ENCODE measurements at regions not wholly inside any gene's neighbourhood (a gene's known extent, or its start where the extent isn't known, plus 50 kb on each side); places are given as distances from the start of the nearest gene placed in this dataset.

DNA sequence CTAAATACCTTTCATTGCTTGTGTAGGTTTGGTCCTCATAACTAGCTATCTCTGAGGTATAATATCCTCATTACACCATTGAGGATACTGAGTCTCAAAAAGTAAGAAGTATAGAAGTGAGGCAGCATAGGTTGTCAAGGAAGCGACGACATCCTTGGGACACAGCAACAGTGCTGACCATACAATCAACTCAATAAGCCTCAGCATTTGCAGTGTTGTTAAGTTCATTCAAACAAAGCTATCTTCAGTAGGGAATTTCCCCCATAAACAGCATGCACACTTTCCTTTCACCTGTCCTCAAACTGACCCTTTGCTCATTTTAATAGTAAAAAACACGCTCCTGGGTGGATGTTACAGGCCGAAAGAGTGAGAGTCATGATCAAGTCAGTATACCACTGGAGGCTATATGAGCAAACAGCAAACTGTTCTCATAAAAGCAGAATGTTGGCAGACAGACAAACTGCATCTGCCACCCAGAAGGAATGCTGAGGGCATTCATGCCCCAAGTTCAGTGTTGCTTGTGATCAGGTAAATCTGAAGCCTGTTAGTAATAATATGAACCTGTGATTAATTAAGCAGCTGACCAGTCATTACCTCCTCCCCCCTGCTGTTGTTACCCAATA, 756.2 kb upstream of the TENM4 start:
- dilution Hi-C loops (cut with MboI; ENCODE audit: extremely low pct_ligation_motif_present, low sequenced_read_pairs) = no loop called here
- no peak overlapping the region for H3K27ac ChIP-seq (ENCODE audit: insufficient read depth, low read depth, low read length)
- CTCF ChIA-PET = no interaction called here
- H3K36me3 ChIP-seq (ENCODE audit: control insufficient read depth in 2 of 2, extremely low read depth in 1 of 2, insufficient read depth in 2 of 2, low read length in 2 of 2) = no peaks in the 10 kb centered on the region
- H2AFZ ChIP-seq (ENCODE audit: low read depth, low read length) = no peak overlapping the region
- BruUV-seq (replicated peaks) = no TSS peak
- FAIRE-seq (no peak), DNase-seq (ENCODE audit: low read depth, low spot score) (no peak)
- no peak overlapping the region for H3K9ac ChIP-seq (replicated peaks; ENCODE audit: extremely low read depth, insufficient read depth, low read length)
- no peaks in the 10 kb centered on the region for H3K27me3 ChIP-seq (ENCODE audit: control insufficient read depth in 2 of 2, insufficient read depth in 2 of 2, low read length in 2 of 2)
- no peak overlapping the region for H3K4me3 ChIP-seq (replicated peaks in 1 of 3; ENCODE audit: insufficient read depth in 1 of 3, low read depth in 1 of 3, low read length in 3 of 3)
- no peaks in the 10 kb centered on the region for H4K20me1 ChIP-seq (replicated peaks; ENCODE audit: control insufficient read depth, extremely low read depth, insufficient read depth, low read length)
- TF ChIP-seq EZH2 (IDR thresholded peaks at IDR 0.05; ENCODE audit: borderline replicate concordance, low read depth, low read length, severe bottlenecking) (no peak), GATA2 (IDR thresholded peaks at IDR 0.05; ENCODE audit: insufficient read depth, insufficient read length, low read depth, low read length) (no peak), JUN (IDR thresholded peaks at IDR 0.05; ENCODE audit: borderline replicate concordance, insufficient read depth, insufficient read length, low read depth) (no peak)
- TF ChIP-seq, protein P1, sequence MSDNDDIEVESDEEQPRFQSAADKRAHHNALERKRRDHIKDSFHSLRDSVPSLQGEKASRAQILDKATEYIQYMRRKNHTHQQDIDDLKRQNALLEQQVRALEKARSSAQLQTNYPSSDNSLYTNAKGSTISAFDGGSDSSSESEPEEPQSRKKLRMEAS (IDR thresholded peaks at IDR 0.05; ENCODE audit: insufficient read depth, insufficient read length) = no peak
- intact Hi-C loops (cut with micrococcal nuclease) = no loop called here
- H3K9me3 ChIP-seq (replicated peaks; ENCODE audit: control insufficient read depth, insufficient read depth, low read length) = no peaks in the 10 kb centered on the region
- POLR2A ChIA-PET = no interaction called here
- no peaks in the 10 kb centered on the region for H3K9me1 ChIP-seq (replicated peaks; ENCODE audit: control insufficient read depth, extremely low read depth, insufficient read depth, low read length)
- no peaks in the 10 kb centered on the region for H3K4me1 ChIP-seq (ENCODE audit: control insufficient read depth, extremely low read depth, insufficient read depth, low read length)
- H3K79me2 ChIP-seq (ENCODE audit: control insufficient read depth, insufficient read depth, low read length) = no peaks in the 10 kb centered on the region
- no peak overlapping the region for H3K4me2 ChIP-seq (ENCODE audit: insufficient read depth, low read length)

DNA sequence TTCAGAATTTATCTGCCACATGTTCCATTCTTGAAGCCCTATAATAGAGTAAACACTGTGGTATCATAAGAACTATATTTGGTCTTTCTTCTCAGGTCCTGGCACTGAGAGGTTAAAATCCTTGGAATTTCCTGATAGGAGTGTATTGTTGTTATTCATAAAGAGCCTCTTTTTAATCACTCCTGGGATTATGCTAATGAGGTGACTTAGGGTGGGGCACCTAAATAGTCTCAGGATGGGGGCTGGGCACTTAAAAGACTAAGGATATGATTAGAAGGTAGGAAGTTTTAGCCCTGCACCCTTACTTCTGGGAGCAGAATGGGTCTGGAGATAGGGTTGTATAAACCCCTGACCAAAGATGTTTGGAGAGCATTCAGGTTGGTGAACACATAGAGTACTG, 755.2 kb upstream of the TENM4 start:
- BruUV-seq (replicated peaks) = no TSS peak
- Histone ChIP-seq H3K4me1 (ENCODE audit: control insufficient read depth, extremely low read depth, insufficient read depth, low read length) (no peaks in the 10 kb centered on the region), H3K27ac (ENCODE audit: insufficient read depth, low read depth, low read length) (no peak overlapping the region), H3K79me2 (ENCODE audit: control insufficient read depth, insufficient read depth, low read length) (no peaks in the 10 kb centered on the region), H3K4me3 (replicated peaks in 1 of 3; ENCODE audit: insufficient read depth in 1 of 3, low read depth in 1 of 3, low read length in 3 of 3) (no peak overlapping the region), H3K36me3 (ENCODE audit: control insufficient read depth in 2 of 2, extremely low read depth in 1 of 2, insufficient read depth in 2 of 2, low read length in 2 of 2) (no peaks in the 10 kb centered on the region), H3K9me1 (replicated peaks; ENCODE audit: control insufficient read depth, extremely low read depth, insufficient read depth, low read length) (no peaks in the 10 kb centered on the region), H3K27me3 (ENCODE audit: control insufficient read depth in 2 of 2, insufficient read depth in 2 of 2, low read length in 2 of 2) (no peaks in the 10 kb centered on the region), H4K20me1 (replicated peaks; ENCODE audit: control insufficient read depth, extremely low read depth, insufficient read depth, low read length) (no peaks in the 10 kb centered on the region), H3K9me3 (replicated peaks; ENCODE audit: control insufficient read depth, insufficient read depth, low read length) (no peaks in the 10 kb centered on the region), H2AFZ (ENCODE audit: low read depth, low read length) (no peak overlapping the region), H3K4me2 (ENCODE audit: insufficient read depth, low read length) (no peak overlapping the region), H3K9ac (replicated peaks; ENCODE audit: extremely low read depth, insufficient read depth, low read length) (no peak overlapping the region)
- intact Hi-C loops (cut with micrococcal nuclease) (no loop called here), dilution Hi-C loops (cut with MboI; ENCODE audit: extremely low pct_ligation_motif_present, low sequenced_read_pairs) (no loop called here)
- TF ChIP-seq CTCF (IDR thresholded peaks at IDR 0.05; ENCODE audit: extremely low read depth in 1 of 2, insufficient read depth in 1 of 2, low read depth in 1 of 2, low read length in 2 of 2) = no peak
- TF ChIP-seq POLR2AphosphoS5 (IDR thresholded peaks at IDR 0.05; ENCODE audit: insufficient read depth, low read depth, low read length) = no peak
- TF ChIP-seq, protein P1 (IDR thresholded peaks at IDR 0.05; ENCODE audit: insufficient read depth, insufficient read length) = no peak
- TF ChIP-seq GATA2 (IDR thresholded peaks at IDR 0.05; ENCODE audit: insufficient read depth, insufficient read length, low read depth, low read length) = no peak
- TF ChIP-seq MYC (IDR thresholded peaks at IDR 0.05; ENCODE audit: low read depth, low read length) = no peak
- no peak for TF ChIP-seq FOS (IDR thresholded peaks at IDR 0.05; ENCODE audit: borderline replicate concordance, insufficient read depth, low read length)
- no peak for TF ChIP-seq POLR2A (IDR thresholded peaks at IDR 0.05; ENCODE audit: low read depth, low read length)
- TF ChIP-seq EZH2 (IDR thresholded peaks at IDR 0.05; ENCODE audit: borderline replicate concordance, low read depth, low read length, severe bottlenecking) = no peak
- FAIRE-seq (no peak), DNase-seq (ENCODE audit: low read depth, low spot score) (no peak)
- CTCF ChIA-PET = no interaction called here
- POLR2A ChIA-PET = no interaction called here
